ENCODE measurements at regions not wholly inside any gene's neighbourhood (a gene's known extent, or its start where the extent isn't known, plus 50 kb on each side); places are given as distances from the start of the nearest gene placed in this dataset.

GRCh38 chr21:27023186-27023585 is 56.3 kb upstream of the ADAMTS5 start:
- Histone ChIP-seq H3K9ac (ENCODE audit: low read depth, low read length) (no peak overlapping the region), H3K27me3 (ENCODE audit: insufficient read depth, low read length) (no peaks in the 10 kb centered on the region), H3K4me3 (ENCODE audit: low read length) (no peak overlapping the region), H3K9me3 (ENCODE audit: insufficient read depth, low read depth, low read length) (no peaks in the 10 kb centered on the region), H3K4me1 (ENCODE audit: insufficient read depth, low read length) (peaks cover 34% of the 10 kb centered on the region), H3K27ac (ENCODE audit: low read depth, low read length) (no peak overlapping the region), H3K36me3 (ENCODE audit: insufficient read depth, low read length) (no peaks in the 10 kb centered on the region)
- WGBS: 95% methylated on average over 3 of the region's 4 CpGs

GRCh38 chr21:27021801-27022200 is 54.9 kb upstream of the ADAMTS5 start:
- Histone ChIP-seq H3K4me1 (ENCODE audit: insufficient read depth, low read length) (peaks cover 25% of the 10 kb centered on the region), H3K9ac (ENCODE audit: low read depth, low read length) (no peak overlapping the region), H3K4me3 (ENCODE audit: low read length) (no peak overlapping the region), H3K36me3 (ENCODE audit: insufficient read depth, low read length) (no peaks in the 10 kb centered on the region), H3K9me3 (ENCODE audit: insufficient read depth, low read depth, low read length) (no peaks in the 10 kb centered on the region), H3K27me3 (ENCODE audit: insufficient read depth, low read length) (no peaks in the 10 kb centered on the region), H3K27ac (ENCODE audit: low read depth, low read length) (no peak overlapping the region)
- no CpG with 5 or more reads among the region's 1 CpG for WGBS

- no peak overlapping the region for H3K27ac ChIP-seq (ENCODE audit: low read depth, low read length)
- no CpG with 5 or more reads among the region's 1 CpG for WGBS
- H3K4me1 ChIP-seq (ENCODE audit: insufficient read depth, low read length): peaks cover 17% of the 10 kb centered on the region
- no peak overlapping the region for H3K9ac ChIP-seq (ENCODE audit: low read depth, low read length)
- no peak overlapping the region for H3K4me3 ChIP-seq (ENCODE audit: low read length)
- no peaks in the 10 kb centered on the region for H3K36me3 ChIP-seq (ENCODE audit: insufficient read depth, low read length)
- H3K9me3 ChIP-seq (ENCODE audit: insufficient read depth, low read depth, low read length): no peaks in the 10 kb centered on the region
- no peaks in the 10 kb centered on the region for H3K27me3 ChIP-seq (ENCODE audit: insufficient read depth, low read length)
Observed at GRCh38 chr21:27021046-27021445, 54.2 kb upstream of the ADAMTS5 start.

GRCh38 chr21:27017246-27017645 is 50.4 kb upstream of the ADAMTS5 start:
- Histone ChIP-seq H3K9ac (ENCODE audit: low read depth, low read length) (no peak overlapping the region), H3K4me1 (ENCODE audit: insufficient read depth, low read length) (no peaks in the 10 kb centered on the region; the same call in 1 of the 2 replicates), H3K4me3 (ENCODE audit: low read length) (no peak overlapping the region), H3K36me3 (ENCODE audit: insufficient read depth, low read length) (no peaks in the 10 kb centered on the region), H3K9me3 (ENCODE audit: insufficient read depth, low read depth, low read length) (no peaks in the 10 kb centered on the region), H3K27ac (ENCODE audit: low read depth, low read length) (no peak overlapping the region), H3K27me3 (ENCODE audit: insufficient read depth, low read length) (no peaks in the 10 kb centered on the region)
- 97% methylated on average over 4 of the region's 4 CpGs for WGBS
